ENCODE measurements at regions not wholly inside any gene's neighbourhood (a gene's known extent, or its start where the extent isn't known, plus 50 kb on each side); places are given as distances from the start of the nearest gene placed in this dataset.

DNA sequence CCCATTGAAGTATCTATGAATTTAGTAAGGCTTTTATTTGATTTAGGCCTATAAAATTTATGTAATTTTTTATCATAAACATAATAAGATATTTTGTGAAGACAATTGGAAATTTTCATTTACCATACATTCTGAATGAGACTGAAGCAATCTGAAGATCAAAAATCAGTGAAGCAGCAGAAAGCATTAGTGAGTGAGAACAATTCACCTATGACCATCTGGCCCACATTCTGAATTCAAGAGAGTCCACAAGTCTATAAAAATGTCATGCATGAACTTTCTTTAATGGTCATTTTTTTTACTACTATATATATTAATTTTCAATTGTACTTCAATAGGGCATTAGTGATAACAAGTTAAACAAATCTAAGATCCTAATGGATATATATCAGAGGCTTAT is 1026.6 kb upstream of the MAP3K7 start:
- TF ChIP-seq, protein P1, sequence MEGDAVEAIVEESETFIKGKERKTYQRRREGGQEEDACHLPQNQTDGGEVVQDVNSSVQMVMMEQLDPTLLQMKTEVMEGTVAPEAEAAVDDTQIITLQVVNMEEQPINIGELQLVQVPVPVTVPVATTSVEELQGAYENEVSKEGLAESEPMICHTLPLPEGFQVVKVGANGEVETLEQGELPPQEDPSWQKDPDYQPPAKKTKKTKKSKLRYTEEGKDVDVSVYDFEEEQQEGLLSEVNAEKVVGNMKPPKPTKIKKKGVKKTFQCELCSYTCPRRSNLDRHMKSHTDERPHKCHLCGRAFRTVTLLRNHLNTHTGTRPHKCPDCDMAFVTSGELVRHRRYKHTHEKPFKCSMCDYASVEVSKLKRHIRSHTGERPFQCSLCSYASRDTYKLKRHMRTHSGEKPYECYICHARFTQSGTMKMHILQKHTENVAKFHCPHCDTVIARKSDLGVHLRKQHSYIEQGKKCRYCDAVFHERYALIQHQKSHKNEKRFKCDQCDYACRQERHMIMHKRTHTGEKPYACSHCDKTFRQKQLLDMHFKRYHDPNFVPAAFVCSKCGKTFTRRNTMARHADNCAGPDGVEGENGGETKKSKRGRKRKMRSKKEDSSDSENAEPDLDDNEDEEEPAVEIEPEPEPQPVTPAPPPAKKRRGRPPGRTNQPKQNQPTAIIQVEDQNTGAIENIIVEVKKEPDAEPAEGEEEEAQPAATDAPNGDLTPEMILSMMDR (IDR thresholded peaks at IDR 0.05; ENCODE audit: low read depth, low read length, missing control alignments) = no peak
- no peaks in the 10 kb centered on the region for H3K27me3 ChIP-seq (replicated peaks)
- no peaks in the 10 kb centered on the region for H3K36me3 ChIP-seq (replicated peaks)
- in situ Hi-C loops (cut with HindIII; ENCODE audit: low pct_ligation_motif_present, low sequenced_read_pairs) = no loop called here
- DNase-seq = no peak
- no peak overlapping the region for H3K4me3 ChIP-seq (ENCODE audit: low read depth, low read length)
- H3K27ac ChIP-seq = no peak overlapping the region

DNA sequence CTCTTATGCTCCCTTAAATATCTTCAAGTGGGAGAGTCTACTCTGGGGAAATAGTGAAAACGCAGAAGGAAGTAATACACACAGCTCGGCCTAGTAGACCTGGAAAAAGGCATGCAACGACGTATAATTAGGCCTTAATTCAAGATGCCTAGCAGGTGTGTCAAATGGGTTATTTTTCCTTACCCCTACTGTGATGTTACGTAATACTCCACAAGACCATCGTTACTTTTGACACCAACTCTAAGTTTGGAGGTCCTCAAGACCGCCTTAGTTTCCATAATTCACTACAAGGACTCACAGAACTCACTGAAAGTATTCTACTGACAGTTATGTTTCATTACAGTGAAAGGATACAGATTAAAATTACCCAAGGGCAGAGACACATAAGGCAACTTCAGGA is 1024.3 kb upstream of the MAP3K7 start:
- no peak for DNase-seq
- Histone ChIP-seq H3K27me3 (replicated peaks) (no peaks in the 10 kb centered on the region), H3K27ac (no peak overlapping the region), H3K4me3 (ENCODE audit: low read depth, low read length) (no peak overlapping the region), H3K36me3 (replicated peaks) (no peaks in the 10 kb centered on the region)
- in situ Hi-C loops (cut with HindIII; ENCODE audit: low pct_ligation_motif_present, low sequenced_read_pairs) = no loop called here
- TF ChIP-seq, protein P1 (IDR thresholded peaks at IDR 0.05; ENCODE audit: low read depth, low read length, missing control alignments) = no peak

DNA sequence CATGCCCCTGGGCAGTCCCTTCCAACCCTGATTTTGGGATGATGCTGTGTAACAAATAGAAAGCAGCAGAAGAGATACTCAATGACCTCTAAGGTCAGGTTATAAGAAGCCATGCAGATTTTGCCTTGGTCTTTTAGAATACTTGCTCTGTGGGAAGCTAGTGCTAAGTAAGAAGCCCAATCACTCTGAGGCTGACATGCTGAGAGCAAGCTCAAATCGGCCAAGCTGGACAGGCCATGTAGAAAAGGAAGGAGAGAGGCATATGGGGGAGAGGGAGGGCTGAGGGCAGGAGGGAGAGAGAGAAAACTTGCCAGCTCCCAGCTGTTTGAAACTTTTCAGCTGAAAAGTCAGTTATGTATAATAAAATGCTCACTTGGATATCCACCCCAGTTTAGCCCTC is 1021.6 kb upstream of the MAP3K7 start:
- no peak for DNase-seq
- Histone ChIP-seq H3K27ac (no peak overlapping the region), H3K27me3 (replicated peaks) (no peaks in the 10 kb centered on the region), H3K4me3 (ENCODE audit: low read depth, low read length) (no peak overlapping the region), H3K36me3 (replicated peaks) (no peaks in the 10 kb centered on the region)
- in situ Hi-C loops (cut with HindIII; ENCODE audit: low pct_ligation_motif_present, low sequenced_read_pairs) = no loop called here
- TF ChIP-seq, protein P1 (IDR thresholded peaks at IDR 0.05; ENCODE audit: low read depth, low read length, missing control alignments) = no peak

DNA sequence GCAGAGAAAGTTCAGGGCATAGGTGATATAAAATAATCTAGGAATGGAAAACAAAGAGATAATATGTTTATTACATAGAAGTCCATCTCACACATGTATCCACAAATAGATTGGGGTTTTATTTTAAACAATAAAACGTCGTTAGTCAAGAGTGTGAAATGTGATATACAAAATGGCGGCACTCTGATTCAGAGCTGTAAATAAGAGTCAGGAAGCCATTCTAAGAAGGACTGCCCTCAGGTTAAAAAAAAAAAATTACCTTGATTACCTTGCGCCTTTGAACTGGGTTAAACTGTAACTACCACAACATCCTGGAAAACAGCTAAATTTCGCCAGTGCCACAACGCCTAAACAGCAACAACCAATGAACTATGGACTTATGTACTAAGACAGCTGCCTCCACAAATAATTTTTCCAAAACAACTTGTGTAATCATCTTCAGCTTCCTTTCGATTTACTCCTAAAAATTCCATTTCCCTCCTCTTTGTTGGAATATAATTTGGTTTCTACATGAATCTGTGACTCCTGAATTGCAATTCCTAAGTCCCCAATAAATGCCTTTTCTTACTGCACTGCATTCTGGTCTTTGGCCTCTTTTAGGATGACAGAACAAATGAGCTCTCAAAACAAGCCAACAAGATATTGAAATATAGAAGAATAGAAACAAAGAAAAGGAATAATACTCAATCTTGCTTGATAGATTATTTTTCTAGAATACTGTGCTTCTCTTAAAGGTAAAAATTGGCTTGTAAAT is 1019.5 kb upstream of the MAP3K7 start:
- in situ Hi-C loops (cut with HindIII; ENCODE audit: low pct_ligation_motif_present, low sequenced_read_pairs) = no loop called here
- no peak for DNase-seq
- no peak overlapping the region for H3K27ac ChIP-seq
- H3K27me3 ChIP-seq (replicated peaks) = no peaks in the 10 kb centered on the region
- H3K4me3 ChIP-seq (ENCODE audit: low read depth, low read length) = no peak overlapping the region
- H3K36me3 ChIP-seq (replicated peaks) = no peaks in the 10 kb centered on the region
- TF ChIP-seq, protein P1 (IDR thresholded peaks at IDR 0.05; ENCODE audit: low read depth, low read length, missing control alignments) = no peak

DNA sequence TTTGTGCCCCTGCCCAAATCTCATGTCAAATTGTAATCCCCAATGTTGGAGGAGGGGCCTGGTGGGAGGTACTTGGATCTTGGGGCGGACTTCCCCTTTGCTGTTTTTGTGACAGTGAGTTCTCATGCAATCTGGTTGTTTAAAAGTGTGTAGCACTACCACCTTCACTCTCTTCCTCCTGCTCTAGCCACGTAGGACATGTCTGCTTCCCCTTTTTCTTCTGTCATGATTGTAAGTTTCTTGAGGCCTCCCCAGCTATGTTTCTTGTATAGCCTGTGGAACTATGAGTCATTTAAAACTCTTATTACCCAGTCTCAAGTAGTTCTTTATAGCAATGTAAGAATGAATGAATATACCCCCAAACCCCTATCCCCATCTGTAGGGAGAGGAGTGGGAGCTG is 1013.7 kb upstream of the MAP3K7 start:
- TF ChIP-seq, protein P1 (IDR thresholded peaks at IDR 0.05; ENCODE audit: low read depth, low read length, missing control alignments) = no peak
- no peaks in the 10 kb centered on the region for H3K36me3 ChIP-seq (replicated peaks)
- H3K27me3 ChIP-seq (replicated peaks) = no peaks in the 10 kb centered on the region
- H3K27ac ChIP-seq = no peak overlapping the region
- DNase-seq = no peak
- H3K4me3 ChIP-seq (ENCODE audit: low read depth, low read length) = no peak overlapping the region
- in situ Hi-C loops (cut with HindIII; ENCODE audit: low pct_ligation_motif_present, low sequenced_read_pairs) = no loop called here

DNA sequence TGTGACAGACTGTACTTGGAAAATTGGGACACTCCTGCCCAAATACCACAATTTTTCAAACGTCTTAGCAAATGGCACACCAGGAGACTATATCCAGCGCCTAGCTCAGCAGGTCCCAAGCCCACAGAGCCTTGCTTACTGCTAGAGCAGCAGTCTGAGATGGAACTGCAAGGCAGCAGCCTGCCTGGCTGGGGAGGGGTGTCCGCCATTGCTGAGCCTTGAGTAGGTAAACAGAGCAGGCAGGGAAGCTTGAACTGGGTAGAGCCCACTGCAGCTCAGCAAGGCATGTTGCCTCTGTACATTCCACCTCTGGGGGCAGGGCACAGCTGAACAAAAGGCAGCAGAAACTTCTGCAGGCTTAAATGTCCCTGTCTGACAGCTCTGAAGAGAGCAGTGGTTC is 1003.3 kb upstream of the MAP3K7 start:
- DNase-seq = no peak
- Histone ChIP-seq H3K36me3 (replicated peaks) (no peaks in the 10 kb centered on the region), H3K27me3 (replicated peaks) (no peaks in the 10 kb centered on the region), H3K27ac (no peak overlapping the region), H3K4me3 (ENCODE audit: low read depth, low read length) (no peak overlapping the region)
- TF ChIP-seq, protein P1 (IDR thresholded peaks at IDR 0.05; ENCODE audit: low read depth, low read length, missing control alignments) = no peak
- in situ Hi-C loops (cut with HindIII; ENCODE audit: low pct_ligation_motif_present, low sequenced_read_pairs) = no loop called here

Measured in brain microvascular endothelial cell (primary cell).